HepG2 (cell line): ENCODE measurements at regions not wholly inside any gene's neighbourhood (a gene's known extent, or its start where the extent isn't known, plus 50 kb on each side); places are given as distances from the start of the nearest gene placed in this dataset.

Source experiments
- ATAC-seq: fragments of 200-7000 bp; cut with Tn5 transposase; 3 replicates; pipeline ENCODE4 v1.9.1; 2020; ENCODE audit warnings: mild to moderate bottlenecking, moderate library complexity
- BruUV-seq: library from RNA; stranded (reverse); fragments of 400-500 nt; replicated peaks from 2 replicates; lab custom pipeline; 2021; lab: Mats Ljungman, UMichigan
- CTCF ChIA-PET: fragments of 300-600 bp; formaldehyde crosslinking; extraction: SDS; loops from one replicate; lab custom pipeline; 2021; ENCODE audit warnings: low total read pairs, inconsistent platforms, low intra/inter-chr PET ratio; lab: Yijun Ruan, JAX
- POLR2A ChIA-PET: fragments of 350-600 bp; sonication (Branson Sonifier 250); formaldehyde crosslinking; loops from one replicate; lab custom pipeline; 2020; ENCODE audit warnings: antibody characterized with exemption, inconsistent platforms; lab: Yijun Ruan, JAX
- DNase-seq: peaks from one replicate; pipeline ENCODE4 v3.0.0-alpha.2; 2015; ENCODE audit warnings: low spot score
- FAIRE-seq: peaks from 3 replicates; lab custom pipeline; 2011; peaks lifted over from hg19 to GRCh38; lab: Jason Lieb, UNC
- H2AFZ ChIP-seq: one replicate; pipeline ENCODE4 v1.6.1; 2011; ENCODE audit warnings: low read length, inconsistent platforms
- H3K27ac ChIP-seq: fragments of 300-600 bp; 3 replicates; pipeline ENCODE4 v1.8.0; 2011; ENCODE audit warnings: mixed run types, mild to moderate bottlenecking, mixed read lengths, low read length, inconsistent platforms; ENCODE audit not compliant: insufficient read depth; ENCODE audit errors: extremely low read length
- H3K27me3 ChIP-seq, 2 experiments: fragments of 200-600 bp in 1 of 2; 2 replicates in 1 of 2; 3 replicates in 1 of 2; pipeline versions ENCODE4 v1.6.0 to v1.8.0; 2011; ENCODE audit warnings: low read length in 2 of 2, mild to moderate bottlenecking in 2 of 2, moderate library complexity in 2 of 2, inconsistent platforms in 1 of 2; ENCODE audit not compliant: insufficient read depth in 2 of 2, control insufficient read depth in 1 of 2
- H3K36me3 ChIP-seq, 2 experiments: fragments of 200-600 bp in 1 of 2; replicated peaks in 1 of 2; 2 replicates in 1 of 2; 3 replicates in 1 of 2; pipeline versions ENCODE4 v1.5.1 to v1.8.0; 2011; ENCODE audit warnings: low read length in 2 of 2, inconsistent platforms in 1 of 2; ENCODE audit not compliant: insufficient read depth in 2 of 2, control insufficient read depth in 1 of 2
- H3K4me1 ChIP-seq: 2 replicates; pipeline ENCODE4 v1.5.1; 2012; ENCODE audit warnings: low read length, inconsistent platforms; ENCODE audit not compliant: insufficient read depth
- H3K4me2 ChIP-seq: 2 replicates; pipeline ENCODE4 v1.6.0; 2011; ENCODE audit warnings: low read depth, low read length, inconsistent platforms
- H3K4me3 ChIP-seq, 3 experiments: fragments of 200-600 bp in 1 of 3; sonication (generic), shearing (Covaris generic) in 1 of 3; replicated peaks in 1 of 3; 2 replicates each; pipeline ENCODE4 v1.5.1; 2011 to 2016; ENCODE audit warnings: low read length in 3 of 3, inconsistent platforms in 2 of 3, low read depth in 2 of 3, mild to moderate bottlenecking in 2 of 3, control low read depth in 1 of 3, mixed read lengths in 1 of 3; ENCODE audit not compliant: insufficient read depth in 1 of 3
- H3K79me2 ChIP-seq: one replicate; pipeline ENCODE4 v1.6.1; 2011; ENCODE audit warnings: low read length, inconsistent platforms; ENCODE audit not compliant: insufficient read depth
- H3K9ac ChIP-seq: 2 replicates; pipeline ENCODE4 v1.6.0; 2011; ENCODE audit warnings: mild to moderate bottlenecking, low read depth, low read length, inconsistent platforms; ENCODE audit not compliant: insufficient read depth
- H3K9me3 ChIP-seq: 2 replicates; pipeline ENCODE4 v1.5.1; 2012; ENCODE audit warnings: mild to moderate bottlenecking, low read length
- H4K20me1 ChIP-seq: 2 replicates; pipeline ENCODE4 v1.6.0; 2011; ENCODE audit warnings: inconsistent platforms, mild to moderate bottlenecking, low read length, moderate library complexity; ENCODE audit not compliant: insufficient read depth
- CHCHD3 ChIP-seq: sonication (generic); formaldehyde crosslinking; IDR thresholded peaks from 2 replicates; pipeline ENCODE4 v1.8.0; 2022; ENCODE audit warnings: mild to moderate bottlenecking, missing genetic modification reagents, moderate library complexity
- XRCC5 ChIP-seq: fragments of 200-400 bp; formaldehyde crosslinking; optimal IDR thresholded peaks from 2 replicates; pipeline ENCODE3; 2017; ENCODE audit warnings: mild to moderate bottlenecking, low read length
- ZBTB10 ChIP-seq: sonication (generic); formaldehyde crosslinking; IDR thresholded peaks from 2 replicates; pipeline ENCODE4 v1.4.0; 2020; ENCODE audit warnings: missing genetic modification reagents, borderline replicate concordance
- ZNF713 ChIP-seq: sonication (generic); formaldehyde crosslinking; IDR thresholded peaks from 2 replicates; pipeline ENCODE4 v1.4.0; 2020; ENCODE audit warnings: mild to moderate bottlenecking, missing genetic modification reagents
- ZNF772 ChIP-seq: sonication (generic); formaldehyde crosslinking; IDR thresholded peaks from 2 replicates; pipeline ENCODE4 v1.5.0; 2020; ENCODE audit warnings: mild to moderate bottlenecking, missing genetic modification reagents
- ZSCAN29 ChIP-seq: sonication (generic); formaldehyde crosslinking; conservative IDR thresholded peaks from 2 replicates; pipeline ENCODE4 v1.4.0; 2020; ENCODE audit warnings: mild to moderate bottlenecking, missing genetic modification reagents
- WGBS: methylation state at CpG from one replicate; pipeline ENCODE4 v1.1.6; 2017; ENCODE audit warnings: low lambda C conversion rate; 5-methylcytosine and 5-hydroxymethylcytosine counted together
- in situ Hi-C: cut with HindIII; loops from 2 replicates; pipeline ENCODE4 v1.10.0; 2017; ENCODE audit warnings: low pct_unique_long_range_greater_than_20kb; ENCODE audit not compliant: extremely low pct_ligation_motif_present
- intact Hi-C: fragments of 100-400 bp; cut with micrococcal nuclease; formaldehyde crosslinking; loops from one replicate; pipeline ENCODE4 v1.10.0; 2022; ENCODE audit not compliant: unreplicated experiment
- TF ChIP-seq, protein P1 (sequence below): sonication (generic); formaldehyde crosslinking; IDR thresholded peaks from 2 replicates; pipeline ENCODE4 v1.4.0; 2020; ENCODE audit warnings: missing genetic modification reagents, borderline replicate concordance
- TF ChIP-seq, protein P2 (sequence below): sonication (generic); formaldehyde crosslinking; IDR thresholded peaks from 2 replicates; pipeline ENCODE4 v1.5.1; 2020; ENCODE audit warnings: missing genetic modification reagents, mild to moderate bottlenecking, borderline replicate concordance

- no peak for ATAC-seq
- no peaks in the 10 kb centered on the region for H3K9me3 ChIP-seq
- H3K36me3 ChIP-seq, result no peaks in the 10 kb centered on the region
- no peaks in the 10 kb centered on the region for H3K4me1 ChIP-seq
- no peak overlapping the region for H3K4me3 ChIP-seq
- BruUV-seq, result no TSS peak
- ChIA-PET CTCF (no interaction called here), POLR2A (no interaction called here)
- no peaks in the 10 kb centered on the region for H3K27me3 ChIP-seq
- H3K9ac ChIP-seq, result no peak overlapping the region
- no peak for FAIRE-seq
- TF ChIP-seq, protein P1, sequence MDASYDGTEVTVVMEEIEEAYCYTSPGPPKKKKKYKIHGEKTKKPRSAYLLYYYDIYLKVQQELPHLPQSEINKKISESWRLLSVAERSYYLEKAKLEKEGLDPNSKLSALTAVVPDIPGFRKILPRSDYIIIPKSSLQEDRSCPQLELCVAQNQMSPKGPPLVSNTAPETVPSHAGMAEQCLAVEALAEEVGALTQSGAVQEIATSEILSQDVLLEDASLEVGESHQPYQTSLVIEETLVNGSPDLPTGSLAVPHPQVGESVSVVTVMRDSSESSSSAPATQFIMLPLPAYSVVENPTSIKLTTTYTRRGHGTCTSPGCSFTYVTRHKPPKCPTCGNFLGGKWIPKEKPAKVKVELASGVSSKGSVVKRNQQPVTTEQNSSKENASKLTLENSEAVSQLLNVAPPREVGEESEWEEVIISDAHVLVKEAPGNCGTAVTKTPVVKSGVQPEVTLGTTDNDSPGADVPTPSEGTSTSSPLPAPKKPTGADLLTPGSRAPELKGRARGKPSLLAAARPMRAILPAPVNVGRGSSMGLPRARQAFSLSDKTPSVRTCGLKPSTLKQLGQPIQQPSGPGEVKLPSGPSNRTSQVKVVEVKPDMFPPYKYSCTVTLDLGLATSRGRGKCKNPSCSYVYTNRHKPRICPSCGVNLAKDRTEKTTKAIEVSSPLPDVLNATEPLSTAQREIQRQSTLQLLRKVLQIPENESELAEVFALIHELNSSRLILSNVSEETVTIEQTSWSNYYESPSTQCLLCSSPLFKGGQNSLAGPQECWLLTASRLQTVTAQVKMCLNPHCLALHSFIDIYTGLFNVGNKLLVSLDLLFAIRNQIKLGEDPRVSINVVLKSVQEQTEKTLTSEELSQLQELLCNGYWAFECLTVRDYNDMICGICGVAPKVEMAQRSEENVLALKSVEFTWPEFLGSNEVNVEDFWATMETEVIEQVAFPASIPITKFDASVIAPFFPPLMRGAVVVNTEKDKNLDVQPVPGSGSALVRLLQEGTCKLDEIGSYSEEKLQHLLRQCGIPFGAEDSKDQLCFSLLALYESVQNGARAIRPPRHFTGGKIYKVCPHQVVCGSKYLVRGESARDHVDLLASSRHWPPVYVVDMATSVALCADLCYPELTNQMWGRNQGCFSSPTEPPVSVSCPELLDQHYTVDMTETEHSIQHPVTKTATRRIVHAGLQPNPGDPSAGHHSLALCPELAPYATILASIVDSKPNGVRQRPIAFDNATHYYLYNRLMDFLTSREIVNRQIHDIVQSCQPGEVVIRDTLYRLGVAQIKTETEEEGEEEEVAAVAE, result no peak
- TF ChIP-seq ZNF713 (CRISPR knock-in tag), result no peak
- no peak for TF ChIP-seq ZNF772 (CRISPR knock-in tag)
- TF ChIP-seq, protein P2, sequence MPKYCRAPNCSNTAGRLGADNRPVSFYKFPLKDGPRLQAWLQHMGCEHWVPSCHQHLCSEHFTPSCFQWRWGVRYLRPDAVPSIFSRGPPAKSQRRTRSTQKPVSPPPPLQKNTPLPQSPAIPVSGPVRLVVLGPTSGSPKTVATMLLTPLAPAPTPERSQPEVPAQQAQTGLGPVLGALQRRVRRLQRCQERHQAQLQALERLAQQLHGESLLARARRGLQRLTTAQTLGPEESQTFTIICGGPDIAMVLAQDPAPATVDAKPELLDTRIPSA (CRISPR knock-in tag), result no peak
- TF ChIP-seq ZBTB10 (CRISPR knock-in tag), result no peak
- no peak for TF ChIP-seq CHCHD3 (CRISPR knock-in tag)
- TF ChIP-seq ZSCAN29 (CRISPR knock-in tag), result no peak
- TF ChIP-seq XRCC5, result no peak
- no peaks in the 10 kb centered on the region for H4K20me1 ChIP-seq
- no peak overlapping the region for H3K4me2 ChIP-seq
- no peak for DNase-seq
- H3K79me2 ChIP-seq, result no peaks in the 10 kb centered on the region
- in situ Hi-C loops (no loop called here), intact Hi-C loops (no loop called here)
- no peak overlapping the region for H3K27ac ChIP-seq
- no peak overlapping the region for H2AFZ ChIP-seq
- WGBS, result 33% methylated on average over 8 of the region's 8 CpGs
Observed at GRCh38 chr2:16290311-16291020, 350.1 kb downstream of the MYCN start.
